RWPE2 (cell line): ENCODE measurements at regions not wholly inside any gene's neighbourhood (a gene's known extent, or its start where the extent isn't known, plus 50 kb on each side); places are given as distances from the start of the nearest gene placed in this dataset.

Experiments
- ATAC-seq: fragments of 200-7000 bp; cut with Tn5 transposase; 3 replicates; pipeline ENCODE4 v1.9.1; 2021; ENCODE audit warnings: low read depth
- DNase-seq: peaks from one replicate; pipeline ENCODE4 v3.0.0-alpha.2; 2020; ENCODE audit warnings: low spot score
- H3K27ac ChIP-seq: fragments of 450-650 bp; 2 replicates; pipeline ENCODE4 v1.5.1; 2017; ENCODE audit warnings: mild to moderate bottlenecking; ENCODE audit not compliant: poor library complexity, severe bottlenecking
- H3K27me3 ChIP-seq: fragments of 250-450 bp; sonication (Bioruptor Pico); 2 replicates; pipeline ENCODE4 v1.5.1; 2021; ENCODE audit warnings: mild to moderate bottlenecking, moderate library complexity; ENCODE audit not compliant: insufficient read depth, poor library complexity, severe bottlenecking
- H3K36me3 ChIP-seq: fragments of 250-450 bp; sonication (Bioruptor Pico); 2 replicates; pipeline ENCODE4 v1.5.1; 2020; ENCODE audit warnings: low read depth, mild to moderate bottlenecking, moderate library complexity
- H3K4me1 ChIP-seq: fragments of 250-450 bp; sonication (Bioruptor Pico); 2 replicates; pipeline ENCODE4 v1.5.1; 2021; ENCODE audit warnings: mild to moderate bottlenecking, moderate library complexity; ENCODE audit not compliant: insufficient read depth, poor library complexity, severe bottlenecking
- H3K4me3 ChIP-seq: fragments of 250-450 bp; sonication (Bioruptor Pico); 2 replicates; pipeline ENCODE4 v1.5.1; 2021; ENCODE audit warnings: mild to moderate bottlenecking, moderate library complexity; ENCODE audit not compliant: severe bottlenecking
- H3K9me3 ChIP-seq: fragments of 250-450 bp; sonication (Bioruptor Pico); 2 replicates; pipeline ENCODE4 v1.5.1; 2021; ENCODE audit warnings: mild to moderate bottlenecking, moderate library complexity; ENCODE audit not compliant: severe bottlenecking
- TF ChIP-seq, protein P1 (sequence below): fragments of 450-650 bp; IDR thresholded peaks from one replicate; pipeline ENCODE4 v1.5.1; 2017; ENCODE audit warnings: mild to moderate bottlenecking, moderate library complexity; ENCODE audit not compliant: poor library complexity, severe bottlenecking

GRCh38 chr3:115525731-115526130 is 97.6 kb upstream of the GAP43 start:
- Histone ChIP-seq H3K4me1 (no peaks in the 10 kb centered on the region), H3K36me3 (no peaks in the 10 kb centered on the region), H3K27me3 (no peaks in the 10 kb centered on the region), H3K9me3 (no peaks in the 10 kb centered on the region), H3K4me3 (no peak overlapping the region), H3K27ac (no peak overlapping the region)
- ATAC-seq (no peak), DNase-seq (no peak)
- TF ChIP-seq, protein P1, sequence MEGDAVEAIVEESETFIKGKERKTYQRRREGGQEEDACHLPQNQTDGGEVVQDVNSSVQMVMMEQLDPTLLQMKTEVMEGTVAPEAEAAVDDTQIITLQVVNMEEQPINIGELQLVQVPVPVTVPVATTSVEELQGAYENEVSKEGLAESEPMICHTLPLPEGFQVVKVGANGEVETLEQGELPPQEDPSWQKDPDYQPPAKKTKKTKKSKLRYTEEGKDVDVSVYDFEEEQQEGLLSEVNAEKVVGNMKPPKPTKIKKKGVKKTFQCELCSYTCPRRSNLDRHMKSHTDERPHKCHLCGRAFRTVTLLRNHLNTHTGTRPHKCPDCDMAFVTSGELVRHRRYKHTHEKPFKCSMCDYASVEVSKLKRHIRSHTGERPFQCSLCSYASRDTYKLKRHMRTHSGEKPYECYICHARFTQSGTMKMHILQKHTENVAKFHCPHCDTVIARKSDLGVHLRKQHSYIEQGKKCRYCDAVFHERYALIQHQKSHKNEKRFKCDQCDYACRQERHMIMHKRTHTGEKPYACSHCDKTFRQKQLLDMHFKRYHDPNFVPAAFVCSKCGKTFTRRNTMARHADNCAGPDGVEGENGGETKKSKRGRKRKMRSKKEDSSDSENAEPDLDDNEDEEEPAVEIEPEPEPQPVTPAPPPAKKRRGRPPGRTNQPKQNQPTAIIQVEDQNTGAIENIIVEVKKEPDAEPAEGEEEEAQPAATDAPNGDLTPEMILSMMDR = no peak

- Histone ChIP-seq H3K27ac (no peak overlapping the region), H3K36me3 (no peaks in the 10 kb centered on the region), H3K4me1 (no peaks in the 10 kb centered on the region), H3K9me3 (no peaks in the 10 kb centered on the region), H3K4me3 (no peak overlapping the region), H3K27me3 (peaks cover 2% of the 10 kb centered on the region)
- DNase-seq (no peak), ATAC-seq (no peak)
- TF ChIP-seq, protein P1 = no peak
These were observed 90.1 kb upstream of the GAP43 start for GRCh38 chr3:115533218-115533617.

DNA sequence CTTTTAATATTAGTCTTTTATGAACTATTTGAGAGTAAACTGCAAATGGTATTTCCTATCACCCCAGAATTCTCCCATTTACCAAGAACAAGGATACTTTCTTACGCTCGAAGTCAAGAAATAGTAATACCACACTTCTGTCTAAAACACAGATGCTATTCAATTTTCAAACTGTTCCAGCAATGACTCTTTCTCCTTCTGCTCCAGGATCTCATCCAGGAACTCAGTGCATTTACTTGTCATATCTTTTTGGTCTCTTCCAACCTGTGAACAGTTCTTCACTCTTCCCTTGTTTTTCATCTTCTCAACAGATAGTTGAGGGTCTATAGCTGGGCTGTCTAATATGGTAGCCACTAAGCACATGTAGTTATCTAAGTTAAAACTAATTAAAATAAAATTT is 87.1 kb upstream of the GAP43 start:
- TF ChIP-seq, protein P1 = no peak
- DNase-seq (no peak), ATAC-seq (no peak)
- Histone ChIP-seq H3K4me1 (no peaks in the 10 kb centered on the region), H3K27ac (no peak overlapping the region), H3K9me3 (no peaks in the 10 kb centered on the region), H3K4me3 (no peak overlapping the region), H3K27me3 (peaks cover 2% of the 10 kb centered on the region), H3K36me3 (no peaks in the 10 kb centered on the region)

DNA sequence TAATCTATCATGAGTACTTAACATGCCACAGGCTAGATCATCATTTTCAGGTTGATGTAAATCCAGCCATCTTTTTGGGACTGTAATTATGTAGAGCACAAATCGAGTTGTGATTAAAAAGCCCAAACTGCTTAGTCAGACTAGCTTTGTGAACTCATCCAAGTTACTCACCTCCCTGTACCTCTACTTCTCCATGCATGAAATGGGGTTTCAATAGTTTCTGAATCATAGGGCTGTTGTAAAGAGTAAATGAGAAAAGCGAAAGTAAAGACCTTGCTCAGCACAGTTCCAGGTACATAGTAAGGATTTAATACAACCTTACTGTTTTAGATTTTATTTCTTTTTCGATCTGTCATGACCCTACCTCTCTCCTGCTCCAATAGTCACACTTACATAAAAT is 85.6 kb upstream of the GAP43 start:
- ATAC-seq (no peak), DNase-seq (no peak)
- H3K27me3 ChIP-seq = peaks cover 2% of the 10 kb centered on the region
- H3K4me3 ChIP-seq = no peak overlapping the region
- H3K27ac ChIP-seq = no peak overlapping the region
- H3K4me1 ChIP-seq = no peaks in the 10 kb centered on the region
- TF ChIP-seq, protein P1 = no peak
- no peaks in the 10 kb centered on the region for H3K36me3 ChIP-seq
- H3K9me3 ChIP-seq = no peaks in the 10 kb centered on the region

DNA sequence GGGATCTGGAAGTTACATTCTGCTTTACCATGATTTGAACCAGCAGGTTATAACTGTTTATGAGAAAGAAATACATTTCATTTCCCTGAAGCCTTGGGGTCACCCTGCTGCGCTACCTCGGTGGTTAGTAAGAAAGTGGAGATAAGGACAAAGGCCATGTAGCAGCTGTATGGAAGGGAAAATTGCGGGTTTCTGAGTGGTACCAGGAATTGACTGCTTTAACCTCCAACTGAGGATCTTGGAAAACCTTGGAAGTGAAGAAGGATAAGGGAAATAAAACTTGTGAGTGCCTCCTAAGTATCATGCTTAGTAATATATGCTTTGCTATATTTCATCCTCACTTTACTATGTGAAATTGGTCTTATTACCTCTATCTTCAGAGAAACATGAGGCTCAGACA is 76.1 kb upstream of the GAP43 start:
- Histone ChIP-seq H3K36me3 (no peaks in the 10 kb centered on the region), H3K27me3 (no peaks in the 10 kb centered on the region), H3K4me3 (no peak overlapping the region), H3K4me1 (no peaks in the 10 kb centered on the region), H3K9me3 (no peaks in the 10 kb centered on the region), H3K27ac (no peak overlapping the region)
- TF ChIP-seq, protein P1 = no peak
- ATAC-seq (no peak), DNase-seq (no peak)
